Stomach smooth muscle (tissue), 2 donors: ENCODE measurements at regions not wholly inside any gene's neighbourhood (a gene's known extent, or its start where the extent isn't known, plus 50 kb on each side); places are given as distances from the start of the nearest gene placed in this dataset.

Experiments used
- H3K27ac ChIP-seq: one replicate; pipeline ENCODE4 v1.7.0; 2013; ENCODE audit warnings: mild to moderate bottlenecking, low read length, inconsistent platforms
- H3K27me3 ChIP-seq, 2 donors: one replicate each; pipeline ENCODE4 v1.7.0; 2013; ENCODE audit warnings: low read length in 2 of 2; ENCODE audit not compliant: insufficient read depth in 2 of 2, control insufficient read depth in 1 of 2
- H3K36me3 ChIP-seq, 2 donors: one replicate each; pipeline ENCODE4 v1.7.0; 2013; ENCODE audit warnings: low read length in 2 of 2; ENCODE audit not compliant: control insufficient read depth in 2 of 2, insufficient read depth in 2 of 2
- H3K4me1 ChIP-seq: one replicate; pipeline ENCODE4 v1.7.0; 2013; ENCODE audit warnings: low read length; ENCODE audit not compliant: control insufficient read depth, insufficient read depth
- H3K4me3 ChIP-seq, 2 donors: one replicate each; pipeline ENCODE4 v1.7.0; 2013; ENCODE audit warnings: low read length in 2 of 2
- H3K9ac ChIP-seq, 2 donors: one replicate each; pipeline ENCODE4 v1.7.0; 2013; ENCODE audit warnings: low read length in 2 of 2, mild to moderate bottlenecking in 1 of 2
- H3K9me3 ChIP-seq, 2 donors: one replicate each; pipeline ENCODE4 v1.7.0; 2013; ENCODE audit warnings: low read length in 2 of 2; ENCODE audit not compliant: control insufficient read depth in 2 of 2
- donor health status: healthy.
- donor health status: Pancreatic carcinoma.

DNA sequence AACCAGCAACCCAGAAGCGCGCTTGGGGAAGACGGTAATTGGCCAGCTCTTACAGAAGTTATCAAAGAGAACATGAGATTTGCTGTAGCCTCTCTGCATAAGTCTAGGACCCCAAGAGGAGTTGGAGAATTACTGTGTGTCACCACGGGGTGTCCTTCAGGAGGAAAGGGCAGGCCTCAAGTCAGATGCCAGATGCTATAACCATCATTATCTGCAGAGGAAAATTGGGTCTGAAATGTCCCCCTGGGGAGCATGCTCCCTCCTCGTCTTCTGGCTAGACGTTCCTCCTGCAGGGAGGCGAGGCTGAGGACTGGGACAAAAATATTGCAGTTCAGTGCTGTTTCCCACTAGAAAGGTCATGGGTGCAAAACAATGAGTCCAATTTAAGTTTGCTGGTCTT lies 380.5 kb upstream of the CFAP20DC start:
- Histone ChIP-seq H3K9me3 (no peaks in the 10 kb centered on the region), H3K36me3 (no peaks in the 10 kb centered on the region), H3K27me3 (no peaks in the 10 kb centered on the region), H3K4me3 (no peak overlapping the region), H3K27ac (no peak overlapping the region), H3K9ac (no peak overlapping the region), H3K4me1 (peaks cover 6% of the 10 kb centered on the region)

DNA sequence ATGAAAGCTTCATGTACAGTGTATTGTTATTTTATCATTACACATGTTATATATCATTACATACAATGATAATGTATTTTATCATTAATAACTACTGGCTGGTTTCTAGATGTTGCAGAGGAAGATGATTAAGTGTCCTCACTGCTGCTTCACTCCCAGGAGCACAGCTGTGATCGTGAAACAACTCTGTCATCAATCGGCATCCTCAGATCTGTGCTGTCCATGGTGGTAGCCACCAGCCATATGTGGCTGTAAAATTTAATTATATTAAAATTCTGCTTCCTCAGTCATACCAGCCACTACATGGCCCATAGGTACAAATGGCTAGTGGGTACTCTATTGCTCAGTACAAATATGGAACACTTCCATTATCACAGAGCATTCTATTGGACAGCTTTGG lies 379.4 kb upstream of the CFAP20DC start:
- Histone ChIP-seq H3K27ac (no peak overlapping the region), H3K27me3 (no peaks in the 10 kb centered on the region), H3K9ac (no peak overlapping the region), H3K4me1 (peaks cover 10% of the 10 kb centered on the region), H3K36me3 (no peaks in the 10 kb centered on the region), H3K9me3 (no peaks in the 10 kb centered on the region), H3K4me3 (no peak overlapping the region)

DNA sequence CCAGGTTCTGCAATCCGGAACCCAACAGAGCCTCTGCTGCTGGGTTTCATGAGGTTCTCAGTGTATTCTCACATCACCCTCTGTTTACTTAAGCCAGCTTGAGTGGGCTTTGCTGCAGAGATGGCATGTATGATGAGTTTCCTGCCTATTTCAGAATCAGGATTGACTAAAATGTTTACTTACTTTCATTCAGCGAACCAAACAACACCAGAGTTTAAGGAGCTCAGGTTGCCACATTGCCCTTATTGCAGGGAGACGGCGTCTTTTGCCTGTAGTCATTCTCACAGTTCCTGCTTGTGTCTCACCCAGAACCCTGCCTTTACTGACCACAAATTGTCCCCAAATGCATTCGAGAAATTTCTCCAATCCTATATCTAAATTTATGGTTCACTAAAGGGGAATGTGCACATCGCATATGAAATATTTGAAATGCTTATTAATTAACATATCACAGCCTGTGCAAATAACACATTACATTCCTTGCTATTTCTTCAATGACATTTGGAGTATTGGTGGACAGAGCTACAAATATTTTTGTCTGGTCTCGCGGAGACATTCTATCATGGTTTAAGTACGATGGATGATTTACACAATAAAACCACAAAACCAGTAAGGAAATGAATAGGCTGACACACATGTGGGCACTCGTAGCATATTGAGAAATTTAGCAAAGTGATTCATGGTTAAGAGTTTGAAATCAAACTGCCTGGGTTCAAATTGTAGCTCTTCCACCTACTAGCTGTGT lies 377.2 kb upstream of the CFAP20DC start:
- H3K9me3 ChIP-seq = no peaks in the 10 kb centered on the region
- no peak overlapping the region for H3K4me3 ChIP-seq
- no peak overlapping the region for H3K27ac ChIP-seq
- H3K4me1 ChIP-seq = peaks cover 10% of the 10 kb centered on the region
- H3K9ac ChIP-seq = no peak overlapping the region
- H3K27me3 ChIP-seq = no peaks in the 10 kb centered on the region
- H3K36me3 ChIP-seq = no peaks in the 10 kb centered on the region

DNA sequence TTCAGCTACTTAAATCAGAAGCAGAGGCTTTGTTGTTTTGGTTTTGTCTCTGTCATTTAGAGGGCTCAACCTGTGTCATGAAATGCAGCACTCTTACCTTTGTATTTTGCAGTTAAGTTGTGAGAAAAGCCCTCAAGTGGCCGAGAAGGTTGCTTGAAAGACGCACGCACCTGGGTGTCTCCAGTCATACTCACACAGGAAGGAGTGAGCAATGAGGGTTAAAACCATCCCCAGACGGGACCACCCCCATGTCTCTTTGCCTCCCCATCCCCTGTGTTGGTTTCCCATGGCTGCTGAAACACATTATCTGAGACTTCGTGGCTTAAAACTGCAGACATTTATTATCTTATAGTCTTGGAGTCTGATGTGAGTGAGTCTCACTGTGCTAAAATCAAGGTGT lies 376.1 kb upstream of the CFAP20DC start:
- no peak overlapping the region for H3K27ac ChIP-seq
- no peak overlapping the region for H3K4me3 ChIP-seq
- H3K9ac ChIP-seq = no peak overlapping the region
- no peaks in the 10 kb centered on the region for H3K9me3 ChIP-seq
- no peaks in the 10 kb centered on the region for H3K27me3 ChIP-seq
- H3K36me3 ChIP-seq = no peaks in the 10 kb centered on the region
- peaks cover 10% of the 10 kb centered on the region for H3K4me1 ChIP-seq

DNA sequence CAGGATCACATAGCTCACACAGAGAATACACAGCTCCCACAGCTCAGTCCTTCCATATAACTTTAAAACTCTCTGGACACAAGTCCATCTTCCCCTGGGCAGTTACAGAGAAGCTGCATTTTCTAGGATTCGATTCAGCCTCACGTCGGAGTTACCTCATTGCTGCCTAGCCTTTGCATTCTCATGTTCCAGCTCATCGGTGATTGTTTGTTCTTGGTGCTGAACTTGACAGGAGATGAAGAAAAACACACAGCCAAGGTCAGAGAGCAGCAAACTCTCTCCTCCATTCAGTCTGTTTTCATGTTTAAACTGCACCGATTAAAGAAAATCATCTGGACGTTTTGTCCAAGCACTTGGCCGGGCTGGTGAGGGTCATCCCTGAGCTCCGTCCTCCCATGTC lies 375.5 kb upstream of the CFAP20DC start:
- Histone ChIP-seq H3K36me3 (no peaks in the 10 kb centered on the region), H3K27me3 (no peaks in the 10 kb centered on the region), H3K4me1 (peaks cover 10% of the 10 kb centered on the region), H3K9me3 (no peaks in the 10 kb centered on the region), H3K27ac (no peak overlapping the region), H3K9ac (no peak overlapping the region), H3K4me3 (no peak overlapping the region)

DNA sequence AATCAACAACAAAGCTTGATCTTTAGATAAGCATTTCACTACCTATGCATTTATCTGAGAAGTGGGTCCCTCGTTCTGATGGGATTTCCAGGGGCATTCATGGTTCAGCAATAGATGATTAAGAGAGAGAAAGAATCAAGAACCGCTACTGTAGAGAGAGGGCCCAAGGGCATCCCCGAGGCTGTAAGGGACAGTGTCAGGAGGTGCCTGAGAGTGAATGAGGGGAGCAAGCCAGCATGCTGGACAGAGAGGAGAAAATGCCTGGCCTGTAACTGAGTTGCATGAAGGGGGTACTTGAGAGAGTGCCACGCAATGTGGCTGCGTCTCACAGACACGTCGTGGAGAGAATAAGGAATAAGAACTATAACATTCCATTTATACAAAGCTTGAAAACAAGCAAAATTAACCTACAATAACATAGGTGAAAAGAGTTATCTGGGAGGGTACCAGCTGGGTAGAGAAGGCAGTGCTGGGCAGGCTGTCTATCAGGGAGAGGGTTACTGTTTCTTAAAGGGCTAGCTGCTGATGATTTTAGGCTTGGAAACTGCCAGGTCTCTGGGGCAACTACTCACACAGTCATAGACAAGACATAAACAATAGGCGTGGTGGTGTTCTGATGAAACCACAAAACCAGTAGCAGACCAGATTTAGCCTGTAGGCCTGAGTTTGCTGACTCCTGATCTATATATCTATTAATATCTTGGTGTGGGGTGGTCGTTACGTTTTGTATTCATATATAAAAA lies 374.6 kb upstream of the CFAP20DC start:
- no peak overlapping the region for H3K27ac ChIP-seq
- no peak overlapping the region for H3K9ac ChIP-seq
- no peaks in the 10 kb centered on the region for H3K27me3 ChIP-seq
- no peak overlapping the region for H3K4me3 ChIP-seq
- no peaks in the 10 kb centered on the region for H3K36me3 ChIP-seq
- H3K9me3 ChIP-seq = no peaks in the 10 kb centered on the region
- H3K4me1 ChIP-seq = peaks cover 10% of the 10 kb centered on the region

DNA sequence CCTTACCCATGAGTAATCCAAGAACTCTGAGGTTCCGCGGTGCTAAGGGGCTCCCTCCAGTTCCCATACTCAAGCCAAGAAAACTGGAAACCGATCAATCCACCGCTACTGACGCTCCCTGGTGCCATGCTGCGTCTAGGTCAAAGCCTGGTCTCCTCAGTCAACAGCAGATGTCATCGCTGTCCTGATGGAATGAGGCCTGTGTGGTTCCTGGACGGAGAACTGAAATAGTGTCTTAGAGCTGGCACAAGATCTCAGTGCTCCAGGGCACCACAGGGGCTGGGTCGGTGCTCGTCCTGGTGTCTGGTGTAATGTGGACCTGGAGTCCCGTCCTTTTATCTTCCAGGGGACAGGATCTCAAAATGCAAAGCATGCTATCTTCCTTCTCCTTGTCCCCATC lies 373.9 kb upstream of the CFAP20DC start:
- Histone ChIP-seq H3K4me1 (peaks cover 10% of the 10 kb centered on the region), H3K27me3 (no peaks in the 10 kb centered on the region), H3K4me3 (no peak overlapping the region), H3K27ac (no peak overlapping the region), H3K9me3 (no peaks in the 10 kb centered on the region), H3K9ac (no peak overlapping the region), H3K36me3 (no peaks in the 10 kb centered on the region)

DNA sequence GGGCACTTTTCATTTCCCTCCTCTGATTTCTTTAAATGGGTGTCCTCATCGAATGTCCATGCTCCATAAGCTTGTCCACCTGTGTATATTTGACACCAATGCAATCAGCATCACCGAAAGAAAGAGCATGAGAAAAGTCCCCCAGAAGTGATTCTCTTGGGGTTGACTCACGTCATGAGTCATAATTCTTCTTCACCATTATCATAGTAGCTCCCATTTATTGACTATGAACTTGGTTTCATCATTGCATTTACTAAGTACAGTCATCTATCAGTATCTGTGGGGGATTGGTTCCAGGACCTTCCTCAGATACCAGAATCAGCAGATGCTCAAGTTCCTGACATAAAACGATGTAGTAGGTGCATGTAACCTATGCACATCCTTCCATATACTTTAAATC lies 372.5 kb upstream of the CFAP20DC start:
- Histone ChIP-seq H3K36me3 (no peaks in the 10 kb centered on the region), H3K9me3 (no peaks in the 10 kb centered on the region), H3K9ac (no peak overlapping the region), H3K27me3 (no peaks in the 10 kb centered on the region), H3K4me1 (peaks cover 10% of the 10 kb centered on the region), H3K27ac (no peak overlapping the region), H3K4me3 (no peak overlapping the region)

DNA sequence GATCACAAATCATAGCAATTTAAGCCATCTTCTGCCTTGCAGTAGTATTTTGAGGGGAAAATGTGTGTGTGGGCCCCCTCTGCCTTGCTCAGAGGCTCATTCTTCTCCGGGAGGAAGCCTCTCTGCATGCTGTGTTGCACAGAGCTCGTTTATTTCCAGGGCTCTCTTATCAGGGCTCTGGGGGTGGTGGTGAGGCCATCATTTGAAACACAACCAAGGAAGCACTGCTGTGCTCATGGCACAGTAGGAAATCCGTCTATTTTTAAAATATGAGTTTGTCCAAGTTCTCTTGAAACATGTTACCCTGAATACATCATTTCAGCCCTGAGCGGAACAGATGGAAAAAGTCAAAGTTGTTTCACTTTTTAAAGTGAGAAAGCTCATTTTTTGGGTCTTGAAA lies 369.0 kb upstream of the CFAP20DC start:
- Histone ChIP-seq H3K27ac (no peak overlapping the region), H3K9ac (no peak overlapping the region), H3K4me1 (no peaks in the 10 kb centered on the region), H3K27me3 (no peaks in the 10 kb centered on the region), H3K36me3 (no peaks in the 10 kb centered on the region), H3K4me3 (no peak overlapping the region), H3K9me3 (no peaks in the 10 kb centered on the region)

DNA sequence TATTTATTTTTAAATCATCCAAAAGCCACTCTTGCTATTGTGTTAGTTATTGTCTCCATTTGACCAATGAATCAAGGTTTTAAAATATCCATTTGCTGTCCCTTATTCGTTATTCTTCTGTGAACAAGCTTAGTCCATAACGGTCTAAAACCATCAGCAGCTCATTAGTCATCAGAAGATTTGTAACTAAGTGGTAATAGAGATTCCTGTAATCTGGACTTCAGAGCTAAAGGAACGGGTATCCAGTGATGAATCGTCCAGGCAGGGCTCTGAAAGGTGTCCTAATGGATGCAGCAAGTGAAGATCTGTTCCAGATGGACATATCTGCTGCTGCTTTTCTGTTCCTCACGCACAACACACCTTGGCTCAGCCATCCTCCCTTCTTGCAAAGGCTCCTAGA lies 362.7 kb upstream of the CFAP20DC start:
- Histone ChIP-seq H3K4me1 (no peaks in the 10 kb centered on the region), H3K36me3 (no peaks in the 10 kb centered on the region), H3K27ac (no peak overlapping the region), H3K9me3 (no peaks in the 10 kb centered on the region), H3K27me3 (no peaks in the 10 kb centered on the region), H3K4me3 (no peak overlapping the region), H3K9ac (no peak overlapping the region)

DNA sequence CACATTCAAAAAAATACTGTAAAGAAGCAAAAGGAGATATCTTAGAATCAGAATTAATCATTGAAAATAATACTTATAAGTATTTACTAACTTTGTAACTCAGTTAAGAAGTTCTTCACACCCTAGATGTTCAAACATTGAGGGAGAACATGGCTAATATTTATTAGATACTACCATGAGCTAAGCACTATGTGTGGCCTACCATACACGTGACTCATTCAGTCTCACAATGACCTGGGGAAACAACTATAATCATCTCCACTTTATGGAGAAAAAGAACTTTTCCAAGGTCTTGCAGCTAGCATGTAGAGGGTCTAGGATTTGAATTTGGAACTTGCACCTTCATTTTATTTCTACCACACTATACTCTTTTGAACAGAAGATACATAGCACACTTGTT lies 361.9 kb upstream of the CFAP20DC start:
- Histone ChIP-seq H3K27me3 (no peaks in the 10 kb centered on the region), H3K36me3 (no peaks in the 10 kb centered on the region), H3K9ac (no peak overlapping the region), H3K27ac (no peak overlapping the region), H3K9me3 (no peaks in the 10 kb centered on the region), H3K4me1 (no peaks in the 10 kb centered on the region), H3K4me3 (no peak overlapping the region)
